MM.1S (cell line): ENCODE measurements at regions not wholly inside any gene's neighbourhood (a gene's known extent, or its start where the extent isn't known, plus 50 kb on each side); places are given as distances from the start of the nearest gene placed in this dataset.

Experiments used
- DNase-seq: peaks from one replicate; pipeline ENCODE4 v3.0.0-alpha.2; 2015
- H2AFZ ChIP-seq: fragments of 300-600 bp; sonication (generic); 2 replicates; pipeline ENCODE4 v1.6.0; 2016; ENCODE audit warnings: antibody characterized with exemption, low read length
- H3F3A ChIP-seq: fragments of 300-600 bp; sonication (generic); 2 replicates; pipeline ENCODE4 v1.6.1; 2016; ENCODE audit warnings: mild to moderate bottlenecking, antibody characterized with exemption, low read length, moderate library complexity, mixed read lengths; ENCODE audit not compliant: insufficient read depth
- H3K27ac ChIP-seq: fragments of 300-600 bp; sonication (generic); 2 replicates; pipeline ENCODE4 v1.5.1; 2016; ENCODE audit warnings: mild to moderate bottlenecking, low read length
- H3K27me3 ChIP-seq: fragments of 300-600 bp; sonication (generic); replicated peaks from 2 replicates; pipeline ENCODE4 v1.6.0; 2016; ENCODE audit warnings: low read length; ENCODE audit not compliant: insufficient read depth
- H3K36me3 ChIP-seq: fragments of 300-600 bp; sonication (generic); replicated peaks from 2 replicates; pipeline ENCODE4 v1.6.1; 2016; ENCODE audit warnings: mild to moderate bottlenecking, low read length, mixed read lengths; ENCODE audit not compliant: insufficient read depth
- H3K4me1 ChIP-seq: fragments of 300-600 bp; sonication (generic); 2 replicates; pipeline ENCODE4 v1.6.1; 2016; ENCODE audit warnings: low read length, mixed read lengths
- H3K4me2 ChIP-seq: fragments of 300-600 bp; sonication (generic); 2 replicates; pipeline ENCODE4 v1.6.0; 2016; ENCODE audit warnings: low read depth, low read length
- H3K4me3 ChIP-seq: fragments of 300-600 bp; sonication (generic); 2 replicates; pipeline ENCODE4 v1.5.1; 2016; ENCODE audit warnings: low read length, mixed read lengths
- H3K79me2 ChIP-seq: fragments of 300-600 bp; sonication (generic); 2 replicates; pipeline ENCODE4 v1.6.1; 2016; ENCODE audit warnings: mixed run types, low read length, mixed read lengths
- H3K9ac ChIP-seq: fragments of 300-600 bp; sonication (generic); 2 replicates; pipeline ENCODE4 v1.6.1; 2016; ENCODE audit warnings: low read length, mixed read lengths
- H3K9me2 ChIP-seq: fragments of 300-600 bp; sonication (generic); replicated peaks from 2 replicates; pipeline ENCODE4 v1.6.1; 2016; ENCODE audit warnings: mild to moderate bottlenecking, low read length, mixed read lengths; ENCODE audit not compliant: insufficient read depth
- H3K9me3 ChIP-seq: fragments of 300-600 bp; sonication (generic); replicated peaks from 2 replicates; pipeline ENCODE4 v1.6.1; 2016; ENCODE audit warnings: mild to moderate bottlenecking, low read length, mixed read lengths; ENCODE audit not compliant: insufficient read depth
- H4K20me1 ChIP-seq: fragments of 300-600 bp; sonication (generic); 2 replicates; pipeline ENCODE4 v1.6.1; 2016; ENCODE audit warnings: mild to moderate bottlenecking, low read length, moderate library complexity, mixed read lengths; ENCODE audit not compliant: insufficient read depth
- EZH2 ChIP-seq: fragments of 300-600 bp; sonication (generic); optimal IDR thresholded peaks from 2 replicates; pipeline ENCODE3; 2017; ENCODE audit warnings: low read depth, mild to moderate bottlenecking, antibody characterized with exemption, low read length, mixed read lengths
- EZH2phosphoT487 ChIP-seq: fragments of 300-600 bp; sonication (generic); IDR thresholded peaks from 2 replicates; pipeline ENCODE4 v1.6.1; 2018; ENCODE audit warnings: antibody characterized with exemption, low read length
- TF ChIP-seq, protein P1 (sequence below): fragments of 300-600 bp; sonication (generic); IDR thresholded peaks from 2 replicates; pipeline ENCODE4 v1.5.1; 2016; ENCODE audit warnings: antibody characterized with exemption, low read length, mixed read lengths

- TF ChIP-seq EZH2 (no peak), EZH2phosphoT487 (no peak)
- TF ChIP-seq, protein P1, sequence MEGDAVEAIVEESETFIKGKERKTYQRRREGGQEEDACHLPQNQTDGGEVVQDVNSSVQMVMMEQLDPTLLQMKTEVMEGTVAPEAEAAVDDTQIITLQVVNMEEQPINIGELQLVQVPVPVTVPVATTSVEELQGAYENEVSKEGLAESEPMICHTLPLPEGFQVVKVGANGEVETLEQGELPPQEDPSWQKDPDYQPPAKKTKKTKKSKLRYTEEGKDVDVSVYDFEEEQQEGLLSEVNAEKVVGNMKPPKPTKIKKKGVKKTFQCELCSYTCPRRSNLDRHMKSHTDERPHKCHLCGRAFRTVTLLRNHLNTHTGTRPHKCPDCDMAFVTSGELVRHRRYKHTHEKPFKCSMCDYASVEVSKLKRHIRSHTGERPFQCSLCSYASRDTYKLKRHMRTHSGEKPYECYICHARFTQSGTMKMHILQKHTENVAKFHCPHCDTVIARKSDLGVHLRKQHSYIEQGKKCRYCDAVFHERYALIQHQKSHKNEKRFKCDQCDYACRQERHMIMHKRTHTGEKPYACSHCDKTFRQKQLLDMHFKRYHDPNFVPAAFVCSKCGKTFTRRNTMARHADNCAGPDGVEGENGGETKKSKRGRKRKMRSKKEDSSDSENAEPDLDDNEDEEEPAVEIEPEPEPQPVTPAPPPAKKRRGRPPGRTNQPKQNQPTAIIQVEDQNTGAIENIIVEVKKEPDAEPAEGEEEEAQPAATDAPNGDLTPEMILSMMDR: no peak
- H3K4me3 ChIP-seq: no peak overlapping the region
- DNase-seq: no peak
- H3K27me3 ChIP-seq: peaks cover 31% of the 10 kb centered on the region; the same call in 1 of the 2 replicates
- no peaks in the 10 kb centered on the region for H3K9me3 ChIP-seq
- no peaks in the 10 kb centered on the region for H3K36me3 ChIP-seq
- H4K20me1 ChIP-seq: no peaks in the 10 kb centered on the region
- no peaks in the 10 kb centered on the region for H3K4me1 ChIP-seq
- no peak overlapping the region for H3K4me2 ChIP-seq
- no peak overlapping the region for H2AFZ ChIP-seq
- no peaks in the 10 kb centered on the region for H3K79me2 ChIP-seq
- no peak overlapping the region for H3K9ac ChIP-seq
- H3F3A ChIP-seq: no peaks in the 10 kb centered on the region
- H3K9me2 ChIP-seq: no peaks in the 10 kb centered on the region
- H3K27ac ChIP-seq: no peak overlapping the region
Measured at GRCh38 chr16:85234310-85235204, 122.3 kb upstream of the CIBAR2 start.

DNA sequence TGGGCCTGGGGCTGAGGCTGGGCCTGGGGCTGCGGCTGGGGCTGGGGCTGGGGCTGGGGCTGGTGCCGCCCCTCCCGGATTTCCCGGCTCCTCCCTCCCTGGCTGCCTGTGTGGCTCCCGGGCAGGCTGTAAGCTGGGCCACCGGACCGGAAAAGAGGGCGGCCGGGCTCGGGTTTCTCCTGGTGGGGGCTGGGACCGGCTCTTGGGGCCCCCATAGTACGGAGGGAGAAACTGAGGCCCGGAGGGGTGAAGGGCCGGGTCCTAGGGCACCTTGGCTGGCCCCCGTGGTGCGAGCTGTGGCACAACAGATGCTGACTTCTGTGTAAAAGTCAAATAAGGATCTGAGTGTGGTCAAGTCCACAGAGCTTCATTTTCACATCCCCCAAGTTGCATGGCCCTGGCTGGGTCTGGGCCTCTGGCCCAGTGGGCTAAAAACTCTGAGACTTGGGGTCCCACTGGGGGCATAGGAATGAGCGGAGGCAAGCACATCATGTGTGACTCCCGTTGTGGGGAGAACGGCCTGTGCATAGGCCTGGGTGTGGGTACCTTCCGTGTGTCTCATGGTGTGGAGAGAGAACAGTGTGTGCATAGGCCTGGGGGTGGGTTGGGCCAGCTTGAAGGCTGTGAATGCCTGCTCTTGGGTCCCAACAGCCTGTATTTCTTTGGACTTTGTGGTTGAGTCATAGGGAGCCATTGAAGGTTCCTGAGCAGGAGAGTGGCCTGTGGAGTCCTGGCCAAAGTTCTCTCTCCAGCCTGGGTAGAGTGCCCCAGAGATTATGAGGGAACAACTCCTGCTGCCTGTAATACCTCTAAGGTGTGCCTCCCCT is 123.9 kb upstream of the CIBAR2 start:
- H3K27ac ChIP-seq: no peak overlapping the region
- TF ChIP-seq EZH2phosphoT487 (no peak), EZH2 (no peak)
- TF ChIP-seq, protein P1: no peak
- H3K4me2 ChIP-seq: no peak overlapping the region
- H3K9me3 ChIP-seq: no peaks in the 10 kb centered on the region
- DNase-seq: no peak
- no peaks in the 10 kb centered on the region for H3F3A ChIP-seq
- no peak overlapping the region for H3K4me3 ChIP-seq
- H4K20me1 ChIP-seq: no peaks in the 10 kb centered on the region
- no peaks in the 10 kb centered on the region for H3K79me2 ChIP-seq
- H3K27me3 ChIP-seq: peaks cover 38% of the 10 kb centered on the region
- H2AFZ ChIP-seq: no peak overlapping the region
- no peaks in the 10 kb centered on the region for H3K9me2 ChIP-seq
- H3K36me3 ChIP-seq: no peaks in the 10 kb centered on the region
- no peak overlapping the region for H3K9ac ChIP-seq
- no peaks in the 10 kb centered on the region for H3K4me1 ChIP-seq

GRCh38 chr16:85236818-85237150 is 124.5 kb upstream of the CIBAR2 start:
- H3K9me2 ChIP-seq: no peaks in the 10 kb centered on the region
- H3K4me2 ChIP-seq: no peak overlapping the region
- no peaks in the 10 kb centered on the region for H3K36me3 ChIP-seq
- H3K27me3 ChIP-seq: peaks cover 42% of the 10 kb centered on the region
- H3K9me3 ChIP-seq: no peaks in the 10 kb centered on the region
- H3K4me3 ChIP-seq: no peak overlapping the region
- no peak overlapping the region for H3K27ac ChIP-seq
- DNase-seq: no peak
- no peaks in the 10 kb centered on the region for H4K20me1 ChIP-seq
- no peaks in the 10 kb centered on the region for H3K79me2 ChIP-seq
- TF ChIP-seq EZH2 (no peak), EZH2phosphoT487 (no peak)
- TF ChIP-seq, protein P1: no peak
- H3F3A ChIP-seq: no peaks in the 10 kb centered on the region
- no peak overlapping the region for H3K9ac ChIP-seq
- H2AFZ ChIP-seq: no peak overlapping the region
- H3K4me1 ChIP-seq: no peaks in the 10 kb centered on the region
